ENCODE measurements at regions not wholly inside any gene's neighbourhood (a gene's known extent, or its start where the extent isn't known, plus 50 kb on each side); places are given as distances from the start of the nearest gene placed in this dataset.
"Not testable (repeated sequence)": the region's sequence is repeated elsewhere in the genome, so short reads cannot be mapped to it uniquely, and the experiment has no call there.

DNA sequence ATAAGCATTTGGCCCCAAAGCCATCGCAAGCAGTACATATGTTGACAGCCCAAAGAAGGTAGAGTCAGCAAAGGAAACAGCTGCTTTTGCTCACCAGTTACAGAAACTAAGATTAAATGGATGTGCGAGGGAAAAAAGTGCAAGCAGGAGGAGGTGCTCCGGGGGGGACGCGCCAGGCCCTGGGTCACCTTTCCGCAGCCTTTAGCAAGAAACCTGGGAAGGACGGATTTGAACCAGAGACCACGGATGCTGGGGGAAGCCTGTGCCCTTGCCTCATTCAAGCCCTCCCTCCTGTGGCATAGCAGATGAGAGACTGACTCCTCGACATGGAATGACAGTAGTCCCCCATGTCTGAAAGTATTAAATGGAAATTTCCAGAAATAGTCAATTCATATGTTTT is 405.6 kb upstream of the PRKCQ start:
- no peak overlapping the region for H3K9ac ChIP-seq (ENCODE audit: low read length)
- no peaks in the 10 kb centered on the region for H4K20me1 ChIP-seq (ENCODE audit: low read length)
- H3K4me3 ChIP-seq (ENCODE audit: low read length), result no peak overlapping the region
- H3K27me3 ChIP-seq (ENCODE audit: low read length), result 0 out of 2 replicates have a peak, but pooled peaks cover under 1% of the 10 kb centered on the region
- intact Hi-C loops (cut with micrococcal nuclease), result no loop called here
- H3K36me3 ChIP-seq (ENCODE audit: low read depth, low read length), result no peaks in the 10 kb centered on the region
- H3K4me1 ChIP-seq (ENCODE audit: insufficient read depth, low read length), result no peaks in the 10 kb centered on the region
- ChIA-PET POLR2A (ENCODE audit: unreplicated experiment) (no interaction called here), CTCF (no interaction called here)
- no peak overlapping the region for H3K4me2 ChIP-seq (ENCODE audit: low read length)
- no TSS peak for BruUV-seq (replicated peaks)
- no peak for ATAC-seq
- TF ChIP-seq EZH2phosphoT487 (IDR thresholded peaks at IDR 0.05; ENCODE audit: borderline replicate concordance, low read length), result no peak
- TF ChIP-seq EZH2 (IDR thresholded peaks at IDR 0.05; ENCODE audit: low read length, unreplicated experiment), result no peak
- TF ChIP-seq, protein P1, sequence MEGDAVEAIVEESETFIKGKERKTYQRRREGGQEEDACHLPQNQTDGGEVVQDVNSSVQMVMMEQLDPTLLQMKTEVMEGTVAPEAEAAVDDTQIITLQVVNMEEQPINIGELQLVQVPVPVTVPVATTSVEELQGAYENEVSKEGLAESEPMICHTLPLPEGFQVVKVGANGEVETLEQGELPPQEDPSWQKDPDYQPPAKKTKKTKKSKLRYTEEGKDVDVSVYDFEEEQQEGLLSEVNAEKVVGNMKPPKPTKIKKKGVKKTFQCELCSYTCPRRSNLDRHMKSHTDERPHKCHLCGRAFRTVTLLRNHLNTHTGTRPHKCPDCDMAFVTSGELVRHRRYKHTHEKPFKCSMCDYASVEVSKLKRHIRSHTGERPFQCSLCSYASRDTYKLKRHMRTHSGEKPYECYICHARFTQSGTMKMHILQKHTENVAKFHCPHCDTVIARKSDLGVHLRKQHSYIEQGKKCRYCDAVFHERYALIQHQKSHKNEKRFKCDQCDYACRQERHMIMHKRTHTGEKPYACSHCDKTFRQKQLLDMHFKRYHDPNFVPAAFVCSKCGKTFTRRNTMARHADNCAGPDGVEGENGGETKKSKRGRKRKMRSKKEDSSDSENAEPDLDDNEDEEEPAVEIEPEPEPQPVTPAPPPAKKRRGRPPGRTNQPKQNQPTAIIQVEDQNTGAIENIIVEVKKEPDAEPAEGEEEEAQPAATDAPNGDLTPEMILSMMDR (conservative IDR thresholded peaks at IDR 0.05; ENCODE audit: low read depth, low read length), result no peak
- H2AFZ ChIP-seq (ENCODE audit: low read length), result no peak overlapping the region
- no peaks in the 10 kb centered on the region for H3F3A ChIP-seq (ENCODE audit: low read length, unreplicated experiment)
- DNase-seq, result no peak
- H3K9me3 ChIP-seq (ENCODE audit: low read length), result no peaks in the 10 kb centered on the region
- H3K79me2 ChIP-seq (ENCODE audit: low read length), result no peaks in the 10 kb centered on the region
- no peak overlapping the region for H3K27ac ChIP-seq (ENCODE audit: low read length)
- no peaks in the 10 kb centered on the region for H3K9me2 ChIP-seq (replicated peaks; ENCODE audit: low read length)

DNA sequence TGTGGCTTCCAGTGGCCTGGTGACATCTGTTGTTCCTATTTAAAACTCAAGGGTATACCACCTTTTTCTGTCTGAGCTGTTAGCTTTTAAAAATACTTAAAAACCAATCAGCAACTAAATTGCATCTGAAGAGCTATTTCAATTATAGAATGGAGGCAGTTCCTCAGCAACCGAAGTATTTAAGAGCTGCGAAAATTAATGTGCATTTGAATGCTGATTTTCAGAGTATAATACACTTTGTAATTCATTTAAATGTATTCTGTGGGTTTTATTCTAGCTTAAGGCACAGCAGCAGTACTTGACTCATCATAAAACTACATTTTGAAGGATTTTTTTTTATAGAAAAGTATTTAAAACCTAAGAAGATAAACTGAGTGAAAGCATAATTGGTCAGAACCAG is 404.9 kb upstream of the PRKCQ start:
- intact Hi-C loops (cut with micrococcal nuclease), result no loop called here
- Histone ChIP-seq H3K79me2 (ENCODE audit: low read length) (no peaks in the 10 kb centered on the region), H3K9me3 (ENCODE audit: low read length) (no peaks in the 10 kb centered on the region), H2AFZ (ENCODE audit: low read length) (no peak overlapping the region), H3K36me3 (ENCODE audit: low read depth, low read length) (no peaks in the 10 kb centered on the region), H4K20me1 (ENCODE audit: low read length) (no peaks in the 10 kb centered on the region), H3K4me2 (ENCODE audit: low read length) (no peak overlapping the region), H3K4me1 (ENCODE audit: insufficient read depth, low read length) (no peaks in the 10 kb centered on the region), H3K9me2 (replicated peaks; ENCODE audit: low read length) (no peaks in the 10 kb centered on the region), H3F3A (ENCODE audit: low read length, unreplicated experiment) (no peaks in the 10 kb centered on the region), H3K9ac (ENCODE audit: low read length) (no peak overlapping the region), H3K4me3 (ENCODE audit: low read length) (no peak overlapping the region), H3K27me3 (ENCODE audit: low read length) (0 out of 2 replicates have a peak, but pooled peaks cover 7% of the 10 kb centered on the region), H3K27ac (ENCODE audit: low read length) (no peak overlapping the region)
- TF ChIP-seq, protein P1 (conservative IDR thresholded peaks at IDR 0.05; ENCODE audit: low read depth, low read length), result no peak
- TF ChIP-seq EZH2phosphoT487 (IDR thresholded peaks at IDR 0.05; ENCODE audit: borderline replicate concordance, low read length) (no peak), EZH2 (IDR thresholded peaks at IDR 0.05; ENCODE audit: low read length, unreplicated experiment) (no peak)
- BruUV-seq (replicated peaks), result no TSS peak
- no peak for ATAC-seq
- no peak for DNase-seq
- CTCF ChIA-PET, result no interaction called here
- POLR2A ChIA-PET (ENCODE audit: unreplicated experiment), result interaction anchor here (0.7 kb wide), 1 partner anchor 211 kb away, joined by 4 read pairs; no protein-coding TSS in a partner anchor

DNA sequence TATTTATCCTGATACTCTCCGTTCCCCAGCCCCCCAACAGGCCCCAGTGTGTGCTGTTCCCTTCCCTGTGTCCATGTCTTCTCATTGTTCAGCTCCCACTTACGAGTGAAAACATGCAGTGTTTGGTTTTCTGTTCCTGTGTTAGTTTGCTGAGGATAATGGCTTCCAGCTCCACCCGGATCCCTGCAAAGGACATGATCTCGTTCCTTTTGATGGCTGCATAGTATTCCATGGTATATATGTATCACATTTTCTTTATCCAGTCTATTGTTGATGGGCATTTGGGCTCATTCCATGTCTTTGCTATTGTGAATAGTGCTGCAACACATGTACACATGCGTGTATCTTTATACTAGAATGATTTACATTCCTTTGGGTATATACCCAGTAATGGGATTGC is 403.9 kb upstream of the PRKCQ start:
- ATAC-seq; H3K27ac ChIP-seq (ENCODE audit: low read length); intact Hi-C loops (cut with micrococcal nuclease); H3K4me1 ChIP-seq (ENCODE audit: insufficient read depth, low read length); H3F3A ChIP-seq (ENCODE audit: low read length, unreplicated experiment); H3K4me2 ChIP-seq (ENCODE audit: low read length); H3K9me3 ChIP-seq (ENCODE audit: low read length); H3K9ac ChIP-seq (ENCODE audit: low read length); H3K9me2 ChIP-seq (replicated peaks; ENCODE audit: low read length); DNase-seq; H3K36me3 ChIP-seq (ENCODE audit: low read depth, low read length); BruUV-seq (replicated peaks); H3K79me2 ChIP-seq (ENCODE audit: low read length); CTCF ChIA-PET; H3K4me3 ChIP-seq (ENCODE audit: low read length); H4K20me1 ChIP-seq (ENCODE audit: low read length); H2AFZ ChIP-seq (ENCODE audit: low read length): not testable (repeated sequence)
- POLR2A ChIA-PET (ENCODE audit: unreplicated experiment), result interaction anchor here (0.7 kb wide), 1 partner anchor 210 kb away, joined by 4 read pairs; no protein-coding TSS in a partner anchor
- H3K27me3 ChIP-seq (ENCODE audit: low read length), result 0 out of 2 replicates have a peak, but pooled peaks cover 16% of the 10 kb centered on the region
